GM12878 (cell line): ENCODE measurements at regions not wholly inside any gene's neighbourhood (a gene's known extent, or its start where the extent isn't known, plus 50 kb on each side); places are given as distances from the start of the nearest gene placed in this dataset.

Experiments
- ATAC-seq: fragments of 200-7000 bp; cut with Tn5 transposase; 3 replicates; pipeline ENCODE4 v1.9.1; 2020; ENCODE audit warnings: mild to moderate bottlenecking, moderate library complexity
- BruUV-seq: library from RNA; stranded (reverse); fragments of 400-500 nt; replicated peaks from 2 replicates; lab custom pipeline; 2021; lab: Mats Ljungman, UMichigan
- CTCF ChIA-PET: fragments of 300-600 bp; sonication (Branson Sonifier 250); formaldehyde crosslinking; extraction: SDS; loops from one replicate; lab custom pipeline; 2021; ENCODE audit warnings: inconsistent platforms; lab: Yijun Ruan, JAX
- POLR2A ChIA-PET: fragments of 350-600 bp; formaldehyde crosslinking; extraction: SDS; loops from one replicate; lab custom pipeline; 2021; ENCODE audit warnings: inconsistent platforms; lab: Charles Lee
- RAD21 ChIA-PET: fragments of 300-600 bp; sonication (Branson Sonifier 250); formaldehyde crosslinking; loops from one replicate; lab custom pipeline; 2023; ENCODE audit warnings: antibody characterized with exemption; ENCODE audit not compliant: unreplicated experiment; lab: Charles Lee
- SMC1A ChIA-PET: fragments of 300-600 bp; sonication (Branson Sonifier 250); formaldehyde crosslinking; loops from one replicate; lab custom pipeline; 2023; ENCODE audit not compliant: unreplicated experiment, uncharacterized antibody; lab: Charles Lee
- DNase-seq: peaks from one replicate; pipeline ENCODE4 v3.0.0-alpha.2; 2011; ENCODE audit warnings: low read depth, low spot score
- FAIRE-seq: peaks from 3 replicates; lab custom pipeline; 2011; peaks lifted over from hg19 to GRCh38; lab: Jason Lieb, UNC
- H2AFZ ChIP-seq: 2 replicates; pipeline ENCODE4 v1.6.0; 2011; ENCODE audit warnings: low read depth, low read length, control low read depth; ENCODE audit not compliant: control insufficient read depth
- H3K27ac ChIP-seq: 2 replicates; pipeline ENCODE4 v1.5.1; 2011; ENCODE audit warnings: control low read depth; ENCODE audit not compliant: control insufficient read depth, insufficient read depth
- H3K27me3 ChIP-seq, 2 experiments: replicated peaks in 1 of 2; 2 replicates each; pipeline versions ENCODE4 v1.6.0 to v1.6.1; 2011; ENCODE audit warnings: low read length in 1 of 2; ENCODE audit not compliant: control insufficient read depth in 2 of 2, insufficient read depth in 2 of 2
- H3K36me3 ChIP-seq, 2 experiments: 2 replicates each; pipeline ENCODE4 v1.5.1; 2011; ENCODE audit warnings: low read length in 1 of 2; ENCODE audit not compliant: control insufficient read depth in 2 of 2, insufficient read depth in 2 of 2
- H3K4me1 ChIP-seq: 2 replicates; pipeline ENCODE4 v1.6.1; 2011; ENCODE audit warnings: mild to moderate bottlenecking, low read length, moderate library complexity, mixed read lengths; ENCODE audit not compliant: control insufficient read depth, insufficient read depth
- H3K4me2 ChIP-seq: 2 replicates; pipeline ENCODE4 v1.6.0; 2011; ENCODE audit warnings: control low read depth; ENCODE audit not compliant: control insufficient read depth, insufficient read depth
- H3K4me3 ChIP-seq: fragments of 200-600 bp; sonication (generic); 2 replicates; pipeline ENCODE4 v1.5.1; 2016
- H3K79me2 ChIP-seq: 2 replicates; pipeline ENCODE4 v1.6.0; 2011; ENCODE audit warnings: low read length; ENCODE audit not compliant: control insufficient read depth, insufficient read depth
- H3K9ac ChIP-seq: 2 replicates; pipeline ENCODE4 v1.8.0; 2011; ENCODE audit warnings: low read length, control low read depth, mixed read lengths; ENCODE audit not compliant: control insufficient read depth, insufficient read depth
- H3K9me3 ChIP-seq: replicated peaks from 3 replicates; pipeline ENCODE4 v1.5.1; 2011; ENCODE audit warnings: mild to moderate bottlenecking, low read length; ENCODE audit not compliant: control insufficient read depth, insufficient read depth
- H4K20me1 ChIP-seq: 2 replicates; pipeline ENCODE4 v1.6.0; 2011; ENCODE audit not compliant: control insufficient read depth, insufficient read depth
- MYC ChIP-seq: IDR thresholded peaks from 2 replicates; pipeline ENCODE4 v1.6.1; 2011; ENCODE audit warnings: mild to moderate bottlenecking, low read length, moderate library complexity, inconsistent platforms; ENCODE audit not compliant: insufficient read depth, insufficient replicate concordance, insufficient read length, severe bottlenecking
- NFYA ChIP-seq: IDR thresholded peaks from 2 replicates; pipeline ENCODE4 v1.6.1; 2011; ENCODE audit warnings: low read depth, mild to moderate bottlenecking, low read length, improper control_type of control experiment, borderline replicate concordance
- RBBP5 ChIP-seq: fragments of 200-600 bp; sonication (generic); conservative IDR thresholded peaks from 2 replicates; pipeline ENCODE4 v1.6.1; 2016
- RFX5 ChIP-seq: IDR thresholded peaks from 2 replicates; pipeline ENCODE4 v1.6.1; 2011; ENCODE audit warnings: low read depth, low read length, improper control_type of control experiment
- SMAD1 ChIP-seq: fragments of 450-650 bp; IDR thresholded peaks from 2 replicates; pipeline ENCODE4 v1.6.1; 2018; ENCODE audit warnings: mild to moderate bottlenecking, low read depth; ENCODE audit not compliant: partially characterized antibody
- ZBTB40 ChIP-seq: fragments of 450-650 bp; IDR thresholded peaks from 2 replicates; pipeline ENCODE4 v1.6.1; 2016; ENCODE audit warnings: mild to moderate bottlenecking, moderate library complexity, borderline replicate concordance
- ZNF384 ChIP-seq: IDR thresholded peaks from 2 replicates; pipeline ENCODE4 v1.6.1; 2012; ENCODE audit warnings: low read depth, mild to moderate bottlenecking, low read length, improper control_type of control experiment, borderline replicate concordance
- WGBS: methylation state at CpG from one replicate; pipeline ENCODE4 v1.1.6; 2016; ENCODE audit warnings: low lambda C conversion rate; ENCODE audit not compliant: insufficient replicate concordance, insufficient coverage; ENCODE audit errors: missing lambda C conversion rate; 5-methylcytosine and 5-hydroxymethylcytosine counted together
- in situ Hi-C: fragments of 300-500 bp; cut with MboI; formaldehyde crosslinking; loops from 9 replicates; pipeline ENCODE4 v1.14.3; 2018; ENCODE audit warnings: mixed read lengths
- intact Hi-C: fragments of 100-400 bp; cut with micrococcal nuclease; formaldehyde crosslinking; loops from one replicate; pipeline ENCODE4 v1.14.2; 2022; ENCODE audit not compliant: unreplicated experiment

DNA sequence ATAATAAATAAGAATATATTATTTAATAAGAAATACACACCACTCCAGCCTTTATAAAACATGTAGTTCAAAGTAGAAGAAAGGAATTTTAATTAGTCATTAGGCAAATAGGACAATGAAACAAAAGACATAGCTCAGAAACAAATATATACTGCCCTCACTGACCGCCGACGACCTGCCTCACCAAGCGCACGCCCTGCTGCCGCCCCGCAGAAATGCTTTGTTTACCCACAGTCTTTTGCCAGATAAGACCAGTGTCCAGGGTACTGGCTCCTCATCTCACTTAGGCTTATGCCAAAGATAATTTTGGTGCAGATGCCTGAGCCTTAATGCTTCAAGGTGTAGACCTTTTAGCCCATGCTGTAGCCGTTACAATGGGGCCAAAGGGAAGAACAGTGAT, 199.5 kb downstream of the HHIP start (continued):
- no peak for TF ChIP-seq ZBTB40
- TF ChIP-seq SMAD1: no peak

- SMC1A ChIA-PET: interaction anchor here (0.8 kb wide), 1 partner anchor 25 kb away, joined by 3 read pairs; no protein-coding TSS in a partner anchor
- Histone ChIP-seq H3K79me2 (no peaks in the 10 kb centered on the region), H3K27me3 (no peaks in the 10 kb centered on the region), H3K9ac (no peak overlapping the region), H3K4me1 (no peaks in the 10 kb centered on the region), H3K9me3 (no peaks in the 10 kb centered on the region), H3K36me3 (no peaks in the 10 kb centered on the region), H2AFZ (no peak overlapping the region), H3K4me3 (no peak overlapping the region), H3K27ac (no peak overlapping the region), H3K4me2 (no peak overlapping the region), H4K20me1 (no peaks in the 10 kb centered on the region)
- in situ Hi-C loops (no loop called here), intact Hi-C loops (no loop called here)
- POLR2A ChIA-PET: no interaction called here
- CTCF ChIA-PET: no interaction called here
- ATAC-seq: no peak
- 17% methylated on average over 3 of the region's 3 CpGs for WGBS
- no TSS peak for BruUV-seq
- TF ChIP-seq ZNF384 (no peak), RBBP5 (no peak), NFYA (no peak), RFX5 (no peak), MYC (no peak)
- no peak for FAIRE-seq
- RAD21 ChIA-PET: no interaction called here
- no peak for DNase-seq
These were observed 206.0 kb downstream of the HHIP start for GRCh38 chr4:144851948-144852347.
